PC-9 (cell line): ENCODE measurements at regions not wholly inside any gene's neighbourhood (a gene's known extent, or its start where the extent isn't known, plus 50 kb on each side); places are given as distances from the start of the nearest gene placed in this dataset.

Source experiments
- EZH2 ChIP-seq: fragments of 200-600 bp; sonication (generic); IDR thresholded peaks from 2 replicates; pipeline ENCODE4 v1.8.0; 2017; ENCODE audit warnings: antibody characterized with exemption, low read depth
- TF ChIP-seq, protein P1 (sequence below): fragments of 200-600 bp; sonication (generic); conservative IDR thresholded peaks from 2 replicates; pipeline ENCODE4 v1.6.1; 2017; ENCODE audit warnings: mixed run types, antibody characterized with exemption, mild to moderate bottlenecking, moderate library complexity

DNA sequence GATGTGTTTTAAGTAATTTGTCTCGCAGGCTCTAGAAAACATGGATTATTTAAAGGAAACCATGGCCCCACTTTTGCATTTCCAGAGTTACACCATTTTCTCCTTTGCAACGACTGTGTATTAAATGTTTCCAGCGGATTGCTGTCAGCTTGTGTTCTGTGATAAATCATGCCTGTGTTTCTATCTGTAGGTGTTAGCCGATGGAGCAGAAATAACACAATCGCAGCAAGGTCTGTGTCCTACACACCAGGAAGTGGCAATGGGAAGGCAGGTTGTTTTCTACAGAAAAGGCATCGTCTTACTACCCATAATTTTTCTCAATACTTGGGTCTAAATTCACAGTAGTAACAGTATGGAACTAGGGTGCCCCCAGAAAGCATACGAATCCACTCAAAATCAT, 590.1 kb downstream of the NLGN4X start:
- TF ChIP-seq, protein P1, sequence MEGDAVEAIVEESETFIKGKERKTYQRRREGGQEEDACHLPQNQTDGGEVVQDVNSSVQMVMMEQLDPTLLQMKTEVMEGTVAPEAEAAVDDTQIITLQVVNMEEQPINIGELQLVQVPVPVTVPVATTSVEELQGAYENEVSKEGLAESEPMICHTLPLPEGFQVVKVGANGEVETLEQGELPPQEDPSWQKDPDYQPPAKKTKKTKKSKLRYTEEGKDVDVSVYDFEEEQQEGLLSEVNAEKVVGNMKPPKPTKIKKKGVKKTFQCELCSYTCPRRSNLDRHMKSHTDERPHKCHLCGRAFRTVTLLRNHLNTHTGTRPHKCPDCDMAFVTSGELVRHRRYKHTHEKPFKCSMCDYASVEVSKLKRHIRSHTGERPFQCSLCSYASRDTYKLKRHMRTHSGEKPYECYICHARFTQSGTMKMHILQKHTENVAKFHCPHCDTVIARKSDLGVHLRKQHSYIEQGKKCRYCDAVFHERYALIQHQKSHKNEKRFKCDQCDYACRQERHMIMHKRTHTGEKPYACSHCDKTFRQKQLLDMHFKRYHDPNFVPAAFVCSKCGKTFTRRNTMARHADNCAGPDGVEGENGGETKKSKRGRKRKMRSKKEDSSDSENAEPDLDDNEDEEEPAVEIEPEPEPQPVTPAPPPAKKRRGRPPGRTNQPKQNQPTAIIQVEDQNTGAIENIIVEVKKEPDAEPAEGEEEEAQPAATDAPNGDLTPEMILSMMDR = no peak
- no peak for TF ChIP-seq EZH2
